HG02943 (cell line): ENCODE measurements at regions not wholly inside any gene's neighbourhood (a gene's known extent, or its start where the extent isn't known, plus 50 kb on each side); places are given as distances from the start of the nearest gene placed in this dataset.
"Not testable (repeated sequence)": the region's sequence is repeated elsewhere in the genome, so short reads cannot be mapped to it uniquely, and the experiment has no call there.

Source experiments
- ATAC-seq: cut with Tn5 transposase; IDR thresholded peaks from one replicate; pipeline ENCODE4 v1.9.1; 2021; ENCODE audit warnings: mild to moderate bottlenecking, low read depth, moderate library complexity; ENCODE audit not compliant: unreplicated experiment

DNA sequence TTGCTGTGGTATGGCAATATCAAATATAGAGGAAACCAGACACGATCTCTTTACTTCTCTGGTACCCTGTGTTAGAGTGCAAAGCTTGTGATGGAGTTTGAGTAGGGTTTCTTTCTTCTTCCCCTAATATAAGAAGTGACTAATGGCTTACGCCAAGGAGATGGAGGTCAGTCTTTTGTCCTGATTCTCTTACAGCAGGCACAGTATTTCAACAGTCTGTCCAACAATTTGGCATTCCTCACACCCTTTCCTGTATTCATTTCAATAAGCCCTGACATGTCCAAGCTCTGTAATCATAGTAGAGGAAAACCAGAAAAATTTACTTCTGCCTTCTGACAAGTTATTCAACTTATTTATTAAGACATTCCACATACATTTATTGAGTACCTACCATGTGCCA is 546.2 kb downstream of the TMEM135 start:
- ATAC-seq = no peak

DNA sequence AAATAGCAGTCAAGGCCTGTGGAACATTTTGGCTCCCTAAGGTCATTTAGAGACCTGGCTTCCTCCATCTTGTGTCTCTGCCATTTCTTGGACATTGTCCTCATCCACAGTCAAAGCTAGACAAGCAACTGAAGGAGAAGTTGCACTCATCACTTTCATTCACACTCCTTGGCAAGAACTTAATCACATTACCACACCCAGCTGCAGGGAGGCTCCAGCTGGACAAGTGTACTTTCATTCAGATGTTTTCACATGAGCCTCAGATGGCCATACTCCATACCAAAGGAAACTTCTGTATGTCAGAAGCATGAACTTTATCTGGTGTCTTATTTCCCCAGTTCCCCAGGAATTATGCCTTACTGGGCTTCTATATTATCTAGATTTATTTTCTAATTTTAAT is 537.4 kb downstream of the TMEM135 start:
- no peak for ATAC-seq

GRCh38 chr11:87574193-87574592 is 536.5 kb downstream of the TMEM135 start:
- ATAC-seq = no peak

DNA sequence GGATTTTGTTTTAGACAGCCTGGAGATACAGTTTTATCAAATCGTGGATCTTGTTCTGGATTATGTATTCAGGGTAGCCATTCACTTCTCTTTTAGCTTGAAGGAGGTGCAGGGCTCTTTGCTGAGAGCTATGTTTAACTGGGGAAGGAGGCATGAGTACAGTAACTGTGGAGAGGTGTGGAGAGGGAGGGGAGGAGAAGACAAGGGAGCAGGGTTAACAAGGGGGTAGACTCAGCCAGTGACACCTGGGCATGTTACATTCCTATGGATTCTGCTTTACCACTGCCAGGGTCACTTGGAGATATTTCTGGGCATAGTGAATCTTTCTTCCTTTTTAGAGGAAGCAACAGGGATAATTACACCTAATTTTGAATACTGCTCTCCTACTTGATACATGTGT is 536.0 kb downstream of the TMEM135 start:
- ATAC-seq = no peak

DNA sequence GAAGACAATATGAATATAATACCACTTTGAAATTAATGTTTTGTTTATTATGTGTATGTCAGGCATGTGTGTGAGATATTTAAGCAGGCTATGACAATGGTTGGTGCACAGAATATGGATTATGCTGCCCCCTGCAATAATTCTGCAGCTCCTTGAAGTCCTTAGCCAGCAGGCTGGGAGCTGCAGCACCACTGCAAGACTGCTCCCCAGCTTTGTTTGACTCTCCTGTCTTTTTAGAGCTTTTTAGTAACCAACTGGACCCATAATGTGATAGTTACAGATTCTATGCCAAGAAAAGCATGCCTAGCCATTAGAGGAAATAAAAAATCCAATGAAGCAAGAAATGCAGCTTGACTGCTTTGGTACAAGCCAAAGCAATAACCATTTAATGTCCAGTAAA is 535.1 kb downstream of the TMEM135 start:
- ATAC-seq = no peak

DNA sequence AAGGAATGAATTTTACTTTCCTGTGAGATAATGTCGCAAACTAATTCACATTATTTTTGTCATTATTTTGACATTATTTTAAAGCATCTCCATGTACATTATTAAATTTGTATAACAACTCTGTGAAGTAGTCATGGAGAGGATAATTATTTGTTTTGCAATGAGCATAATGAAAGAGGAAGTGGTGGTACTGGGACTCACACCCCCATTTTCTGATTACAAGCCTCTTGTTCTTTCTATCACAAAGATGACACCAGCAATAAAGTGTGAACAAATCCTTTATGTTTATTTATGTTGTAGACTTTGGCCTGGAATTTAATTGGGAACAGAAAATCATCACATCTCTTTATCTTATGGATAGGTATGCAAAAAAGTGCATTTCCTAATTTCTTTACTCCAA is 522.6 kb downstream of the TMEM135 start:
- no peak for ATAC-seq

- ATAC-seq = not testable (repeated sequence)
Observed at GRCh38 chr11:87559852-87560251, 522.1 kb downstream of the TMEM135 start.

GRCh38 chr11:87555101-87555500 is 517.4 kb downstream of the TMEM135 start:
- no peak for ATAC-seq

GRCh38 chr11:87548797-87549196 is 511.1 kb downstream of the TMEM135 start:
- no peak for ATAC-seq

- ATAC-seq = no peak
Observed at GRCh38 chr11:87545858-87546257, 508.1 kb downstream of the TMEM135 start.

GRCh38 chr11:87539596-87539995 is 501.9 kb downstream of the TMEM135 start:
- no peak for ATAC-seq

DNA sequence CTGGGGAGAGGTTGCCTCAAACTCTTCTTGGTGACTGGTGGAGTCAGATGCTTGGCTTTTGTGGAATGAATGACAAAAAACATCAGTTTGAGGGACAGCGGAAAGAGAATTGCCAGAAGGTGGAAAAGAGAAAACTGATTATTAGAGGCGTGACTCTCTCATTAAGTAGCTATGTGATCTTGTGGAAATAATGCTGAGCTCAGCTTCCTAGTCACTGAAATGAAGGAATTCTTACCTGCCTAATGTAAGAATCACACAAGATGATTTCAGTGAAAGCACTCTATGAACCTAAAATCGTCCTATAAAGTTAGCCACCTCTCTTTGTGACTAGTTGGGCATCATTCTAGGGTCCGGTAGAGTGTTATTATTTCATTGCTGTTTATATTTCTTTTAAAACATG is 498.8 kb downstream of the TMEM135 start:
- no peak for ATAC-seq

GRCh38 chr11:87536016-87536415 is 498.3 kb downstream of the TMEM135 start:
- no peak for ATAC-seq

- no peak for ATAC-seq
Observed at GRCh38 chr11:87535513-87535912, 497.8 kb downstream of the TMEM135 start.

DNA sequence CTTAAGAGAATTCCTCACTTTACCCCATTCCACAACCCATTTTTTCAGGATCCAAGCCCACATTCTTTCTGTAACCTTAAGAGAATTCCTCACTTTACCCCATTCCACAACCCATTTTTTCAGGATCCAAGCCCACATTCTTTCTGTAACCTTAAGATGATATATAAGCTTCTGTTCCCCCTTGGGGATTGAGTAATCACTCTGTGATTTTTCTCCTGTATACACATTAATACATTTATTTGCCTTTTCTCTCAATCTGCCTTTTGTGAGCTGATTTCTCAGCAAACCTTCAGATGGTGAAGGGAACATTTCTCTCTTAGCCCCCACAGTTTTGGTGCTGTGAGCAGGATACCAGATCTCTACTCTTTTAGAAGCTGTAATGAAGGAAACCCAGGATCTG is 494.1 kb downstream of the TMEM135 start:
- ATAC-seq = not testable (repeated sequence)

DNA sequence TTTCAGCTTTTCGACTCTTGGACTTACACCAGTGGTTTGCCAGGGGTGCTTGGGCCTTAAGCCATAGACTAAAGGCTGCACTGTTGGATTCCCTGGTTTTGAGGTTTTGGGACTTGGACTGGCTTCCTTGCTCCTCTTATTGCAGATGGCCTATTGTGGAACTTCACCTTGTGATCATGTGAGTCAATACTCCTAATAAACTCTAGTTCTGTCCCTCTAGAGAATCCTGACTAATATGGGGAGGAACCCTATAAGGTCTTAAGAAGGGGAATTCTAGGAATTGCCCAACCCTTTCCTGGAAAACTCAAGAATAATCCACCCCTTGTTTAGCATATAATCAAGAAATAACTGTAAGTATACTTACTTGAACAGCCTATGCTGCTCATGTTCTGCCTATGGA is 491.8 kb downstream of the TMEM135 start:
- ATAC-seq = no peak

GRCh38 chr11:87528752-87529151 is 491.0 kb downstream of the TMEM135 start:
- no peak for ATAC-seq

DNA sequence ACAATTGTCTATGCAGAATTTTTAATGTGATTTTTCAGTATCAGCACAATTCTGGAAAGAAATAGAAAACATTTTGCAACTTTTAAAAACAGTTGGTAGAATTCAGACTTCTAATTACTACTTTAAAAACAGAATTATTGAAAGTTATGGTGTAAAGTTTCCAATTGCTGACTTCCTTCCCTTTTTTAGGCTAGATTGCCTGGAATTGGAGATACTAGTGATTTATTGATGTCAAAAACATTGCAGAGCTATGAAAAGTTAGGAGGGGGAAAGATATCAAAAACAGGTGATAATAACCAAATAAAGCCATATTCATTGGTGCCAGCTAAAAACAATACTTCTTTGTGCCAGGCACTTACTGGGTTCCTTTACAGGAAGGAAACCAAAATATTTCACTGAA is 485.5 kb downstream of the TMEM135 start:
- ATAC-seq = no peak

DNA sequence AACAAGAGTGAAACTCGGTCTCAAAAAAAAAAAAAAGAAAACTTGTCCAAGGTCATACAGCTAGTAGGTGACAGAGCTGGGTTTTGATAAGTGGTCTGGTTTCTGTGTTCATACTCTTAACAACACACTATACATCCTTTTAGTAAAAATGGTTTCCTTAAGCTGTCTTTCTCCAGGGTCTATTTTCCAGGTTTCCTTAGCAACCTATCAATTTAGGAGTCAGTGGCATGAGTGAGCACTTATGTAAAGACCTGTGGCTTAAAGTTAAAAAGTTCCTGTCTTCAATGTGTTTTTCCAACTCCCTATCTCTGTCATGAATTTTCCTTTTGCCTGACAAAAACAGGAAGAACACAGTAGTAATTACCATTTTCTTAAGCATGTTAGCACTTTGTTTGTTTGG is 480.5 kb downstream of the TMEM135 start:
- ATAC-seq = no peak

DNA sequence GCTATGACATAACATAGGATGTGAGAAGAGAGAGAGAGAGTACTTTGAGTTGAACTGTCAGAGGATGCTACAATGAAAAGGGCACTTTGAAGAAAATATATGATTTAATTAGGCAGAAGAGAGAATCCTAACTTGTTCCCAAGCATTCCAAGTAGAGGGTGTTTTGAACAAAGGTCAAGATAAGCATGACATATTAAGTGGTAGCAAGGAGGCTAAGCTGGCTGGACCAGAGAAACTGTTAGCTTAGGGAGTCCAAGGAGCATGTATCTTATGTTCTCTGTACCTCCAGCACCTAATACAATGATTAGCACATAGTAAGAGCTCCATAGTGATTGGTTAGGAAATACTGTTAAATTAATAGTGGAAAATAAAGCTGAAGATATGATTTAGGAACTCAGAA is 479.6 kb downstream of the TMEM135 start:
- no peak for ATAC-seq

- not testable (repeated sequence) for ATAC-seq
Observed at GRCh38 chr11:87507722-87508121, 470.0 kb downstream of the TMEM135 start.

- ATAC-seq = not testable (repeated sequence)
Observed at GRCh38 chr11:87506946-87507345, 469.2 kb downstream of the TMEM135 start.

DNA sequence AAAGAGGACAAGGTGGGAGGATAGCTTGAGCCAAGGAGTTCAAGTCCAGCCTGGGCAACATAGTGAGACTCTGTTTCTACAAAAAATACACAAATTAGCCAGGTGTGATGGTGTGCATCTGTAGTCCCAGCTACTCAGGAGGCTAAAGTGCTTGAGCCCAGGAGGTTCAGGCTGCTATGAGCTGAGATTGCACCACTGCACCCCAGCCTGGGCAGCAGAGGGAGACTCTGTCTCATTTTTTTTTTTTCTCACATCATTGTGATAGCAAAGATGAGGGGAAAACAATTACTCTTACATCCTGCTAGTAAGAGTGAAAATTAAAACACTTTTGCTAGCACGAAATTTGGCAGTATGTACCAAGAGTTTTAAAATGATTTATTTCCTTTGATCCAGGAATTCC is 463.7 kb downstream of the TMEM135 start:
- ATAC-seq = no peak
